HEK293 (cell line): ENCODE measurements at regions not wholly inside any gene's neighbourhood (a gene's known extent, or its start where the extent isn't known, plus 50 kb on each side); places are given as distances from the start of the nearest gene placed in this dataset.

Experiments used
- CTCF ChIA-PET: fragments of 350-600 bp; formaldehyde crosslinking; extraction: SDS; loops from one replicate; lab custom pipeline; 2021; ENCODE audit warnings: antibody characterized with exemption; lab: Yijun Ruan, JAX
- POLR2A ChIA-PET: fragments of 300-600 bp; formaldehyde crosslinking; extraction: SDS; loops from one replicate; lab custom pipeline; 2020; ENCODE audit warnings: antibody characterized with exemption, inconsistent platforms; lab: Yijun Ruan, JAX
- H3K27ac ChIP-seq: fragments of 200-500 bp; sonication (Bioruptor generic); 2 replicates; pipeline ENCODE4 v1.5.1; 2014; ENCODE audit warnings: low read depth, low read length, control low read depth, inconsistent platforms; ENCODE audit errors: extremely low read depth
- H3K36me3 ChIP-seq, 2 experiments: fragments of 200-500 bp in 1 of 2; sonication (Bioruptor generic) in 1 of 2; 1 replicate in 1 of 2; 2 replicates in 1 of 2; pipeline ENCODE4 v1.5.1; 2014 to 2017; ENCODE audit warnings: inconsistent platforms in 2 of 2, low read length in 2 of 2; ENCODE audit not compliant: control insufficient read depth in 2 of 2, insufficient read depth in 1 of 2
- H3K4me1 ChIP-seq: fragments of 200-500 bp; sonication (Bioruptor generic); 2 replicates; pipeline ENCODE4 v1.5.1; 2014; ENCODE audit warnings: mild to moderate bottlenecking, low read length, inconsistent platforms; ENCODE audit not compliant: control insufficient read depth, insufficient read depth
- H3K4me3 ChIP-seq: 2 replicates; pipeline ENCODE4 v1.5.1; 2011; ENCODE audit warnings: low read depth, mild to moderate bottlenecking, control low read depth, low read length, moderate library complexity
- H3K9me3 ChIP-seq: fragments of 200-500 bp; sonication (Bioruptor generic); 2 replicates; pipeline ENCODE4 v1.5.1; 2014; ENCODE audit warnings: low read depth, low read length, inconsistent platforms; ENCODE audit not compliant: control insufficient read depth, insufficient read depth
- BCL11B ChIP-seq: fragments of 450-650 bp; formaldehyde crosslinking; IDR thresholded peaks from 2 replicates; pipeline ENCODE4 v1.5.1; 2016; ENCODE audit warnings: low read depth, missing biosample characterization, missing genetic modification characterization
- GFI1B ChIP-seq: fragments of 450-650 bp; formaldehyde crosslinking; IDR thresholded peaks from 2 replicates; pipeline ENCODE4 v1.5.1; 2016; ENCODE audit warnings: missing biosample characterization, missing genetic modification characterization
- GLI2 ChIP-seq: fragments of 450-650 bp; formaldehyde crosslinking; IDR thresholded peaks from 2 replicates; pipeline ENCODE4; 2017; ENCODE audit warnings: missing biosample characterization, missing genetic modification characterization, low read depth, borderline replicate concordance
- KLF7 ChIP-seq: fragments of 450-650 bp; formaldehyde crosslinking; IDR thresholded peaks from 2 replicates; pipeline ENCODE4 v1.5.1; 2016; ENCODE audit warnings: missing biosample characterization, missing genetic modification characterization, borderline replicate concordance
- REST ChIP-seq: fragments of 450-650 bp; formaldehyde crosslinking; IDR thresholded peaks from 2 replicates; pipeline ENCODE4 v1.5.1; 2016; ENCODE audit warnings: missing biosample characterization, missing genetic modification characterization
- TRIM28 ChIP-seq: IDR thresholded peaks from 2 replicates; pipeline ENCODE4 v1.6.1; 2011; ENCODE audit warnings: low read length, control low read depth, borderline replicate concordance
- ZNF121 ChIP-seq: fragments of 450-650 bp; formaldehyde crosslinking; IDR thresholded peaks from 2 replicates; pipeline ENCODE4 v1.5.1; 2016; ENCODE audit warnings: missing biosample characterization, missing genetic modification characterization
- ZNF140 ChIP-seq: fragments of 450-650 bp; formaldehyde crosslinking; IDR thresholded peaks from 2 replicates; pipeline ENCODE4 v1.5.1; 2016; ENCODE audit warnings: missing biosample characterization, missing genetic modification characterization
- ZNF155 ChIP-seq: fragments of 450-650 bp; formaldehyde crosslinking; IDR thresholded peaks from 2 replicates; pipeline ENCODE4 v1.5.1; 2016; ENCODE audit warnings: missing biosample characterization, missing genetic modification characterization
- ZNF239 ChIP-seq: fragments of 450-650 bp; formaldehyde crosslinking; IDR thresholded peaks from 2 replicates; pipeline ENCODE4 v1.5.1; 2016; ENCODE audit warnings: missing biosample characterization, missing genetic modification characterization
- ZNF302 ChIP-seq: fragments of 450-650 bp; formaldehyde crosslinking; IDR thresholded peaks from 2 replicates; pipeline ENCODE4 v1.5.1; 2016; ENCODE audit warnings: missing biosample characterization, missing genetic modification characterization, low read depth
- ZNF341 ChIP-seq: fragments of 450-650 bp; formaldehyde crosslinking; IDR thresholded peaks from 2 replicates; pipeline ENCODE4; 2016; ENCODE audit warnings: low read depth, missing biosample characterization, missing genetic modification characterization
- ZNF394 ChIP-seq: fragments of 450-650 bp; formaldehyde crosslinking; IDR thresholded peaks from 2 replicates; pipeline ENCODE4 v1.5.1; 2016; ENCODE audit warnings: missing biosample characterization, missing genetic modification characterization, mild to moderate bottlenecking, moderate library complexity, borderline replicate concordance
- ZNF529 ChIP-seq: fragments of 450-650 bp; formaldehyde crosslinking; IDR thresholded peaks from 2 replicates; pipeline ENCODE4 v1.5.1; 2017; ENCODE audit warnings: missing genetic modification characterization, missing biosample characterization; ENCODE audit not compliant: insufficient replicate concordance
- ZNF548 ChIP-seq: fragments of 450-650 bp; formaldehyde crosslinking; IDR thresholded peaks from 2 replicates; pipeline ENCODE4 v1.5.1; 2016; ENCODE audit warnings: missing biosample characterization, missing genetic modification characterization
- ZNF555 ChIP-seq: fragments of 450-650 bp; formaldehyde crosslinking; conservative IDR thresholded peaks from 2 replicates; pipeline ENCODE4 v1.5.1; 2017; ENCODE audit warnings: missing biosample characterization, mild to moderate bottlenecking, missing genetic modification characterization, inconsistent platforms
- ZNF600 ChIP-seq: fragments of 450-650 bp; formaldehyde crosslinking; IDR thresholded peaks from 2 replicates; pipeline ENCODE4 v1.5.1; 2016; ENCODE audit warnings: missing biosample characterization, missing genetic modification characterization
- ZNF623 ChIP-seq: fragments of 450-650 bp; formaldehyde crosslinking; IDR thresholded peaks from 2 replicates; pipeline ENCODE4 v1.5.1; 2016; ENCODE audit warnings: missing biosample characterization, missing genetic modification characterization
- ZNF658 ChIP-seq: fragments of 450-650 bp; formaldehyde crosslinking; IDR thresholded peaks from 2 replicates; pipeline ENCODE4; 2016; ENCODE audit warnings: missing biosample characterization, missing genetic modification characterization
- ZNF664 ChIP-seq: fragments of 450-650 bp; formaldehyde crosslinking; IDR thresholded peaks from 2 replicates; pipeline ENCODE4 v1.5.1; 2016; ENCODE audit warnings: missing biosample characterization, missing genetic modification characterization
- ZNF777 ChIP-seq: fragments of 450-650 bp; formaldehyde crosslinking; IDR thresholded peaks from 2 replicates; pipeline ENCODE4 v1.5.1; 2017; ENCODE audit warnings: missing biosample characterization, missing genetic modification characterization, borderline replicate concordance
- ZSCAN16 ChIP-seq: fragments of 450-650 bp; formaldehyde crosslinking; IDR thresholded peaks from 2 replicates; pipeline ENCODE4 v1.5.1; 2016; ENCODE audit warnings: missing biosample characterization, missing genetic modification characterization
- ZSCAN23 ChIP-seq: fragments of 450-650 bp; formaldehyde crosslinking; IDR thresholded peaks from 2 replicates; pipeline ENCODE4 v1.5.1; 2016; ENCODE audit warnings: missing biosample characterization, missing genetic modification characterization
- TF ChIP-seq, protein P1 (sequence below): fragments of 450-650 bp; formaldehyde crosslinking; IDR thresholded peaks from 2 replicates; pipeline ENCODE4 v1.5.1; 2016; ENCODE audit warnings: missing biosample characterization, missing genetic modification characterization, borderline replicate concordance

DNA sequence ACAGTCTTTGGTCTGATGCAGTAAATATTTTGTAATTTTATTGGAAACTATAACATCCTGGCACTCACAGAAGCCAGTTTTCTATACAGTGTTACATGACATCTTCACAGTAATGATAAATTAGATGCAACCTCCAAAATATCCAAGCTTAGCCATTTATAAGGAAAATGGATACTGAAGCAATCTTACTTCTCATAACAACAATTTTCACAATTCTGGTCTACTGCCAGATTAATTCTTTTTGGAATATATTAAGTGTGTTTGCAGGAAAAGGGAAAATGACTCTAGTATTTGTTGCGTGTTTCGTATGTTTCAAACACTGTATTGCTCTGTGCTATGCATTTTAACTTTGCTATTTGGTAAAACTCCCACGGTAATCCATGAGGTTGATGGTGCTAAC, 1870.9 kb downstream of the ARAP2 start (continued):
- TF ChIP-seq BCL11B (tag by site-specific recombination) (no peak), ZNF302 (no peak), GLI2 (tag by site-specific recombination) (no peak), ZNF548 (tag by site-specific recombination) (no peak), ZNF341 (tag by site-specific recombination) (no peak), ZNF529 (tag by site-specific recombination) (no peak), ZNF600 (tag by site-specific recombination) (no peak), ZNF140 (tag by site-specific recombination) (no peak), ZNF623 (tag by site-specific recombination) (no peak)

- Histone ChIP-seq H3K9me3 (no peaks in the 10 kb centered on the region), H3K27ac (no peak overlapping the region), H3K36me3 (no peaks in the 10 kb centered on the region), H3K4me1 (no peaks in the 10 kb centered on the region), H3K4me3 (no peak overlapping the region)
- CTCF ChIA-PET, result no interaction called here
- TF ChIP-seq, protein P1, sequence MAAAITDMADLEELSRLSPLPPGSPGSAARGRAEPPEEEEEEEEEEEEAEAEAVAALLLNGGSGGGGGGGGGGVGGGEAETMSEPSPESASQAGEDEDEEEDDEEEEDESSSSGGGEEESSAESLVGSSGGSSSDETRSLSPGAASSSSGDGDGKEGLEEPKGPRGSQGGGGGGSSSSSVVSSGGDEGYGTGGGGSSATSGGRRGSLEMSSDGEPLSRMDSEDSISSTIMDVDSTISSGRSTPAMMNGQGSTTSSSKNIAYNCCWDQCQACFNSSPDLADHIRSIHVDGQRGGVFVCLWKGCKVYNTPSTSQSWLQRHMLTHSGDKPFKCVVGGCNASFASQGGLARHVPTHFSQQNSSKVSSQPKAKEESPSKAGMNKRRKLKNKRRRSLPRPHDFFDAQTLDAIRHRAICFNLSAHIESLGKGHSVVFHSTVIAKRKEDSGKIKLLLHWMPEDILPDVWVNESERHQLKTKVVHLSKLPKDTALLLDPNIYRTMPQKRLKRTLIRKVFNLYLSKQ (tag by site-specific recombination), result no peak
- POLR2A ChIA-PET, result no interaction called here
Observed at GRCh38 chr4:34412233-34412632, 1832.1 kb downstream of the ARAP2 start.

DNA sequence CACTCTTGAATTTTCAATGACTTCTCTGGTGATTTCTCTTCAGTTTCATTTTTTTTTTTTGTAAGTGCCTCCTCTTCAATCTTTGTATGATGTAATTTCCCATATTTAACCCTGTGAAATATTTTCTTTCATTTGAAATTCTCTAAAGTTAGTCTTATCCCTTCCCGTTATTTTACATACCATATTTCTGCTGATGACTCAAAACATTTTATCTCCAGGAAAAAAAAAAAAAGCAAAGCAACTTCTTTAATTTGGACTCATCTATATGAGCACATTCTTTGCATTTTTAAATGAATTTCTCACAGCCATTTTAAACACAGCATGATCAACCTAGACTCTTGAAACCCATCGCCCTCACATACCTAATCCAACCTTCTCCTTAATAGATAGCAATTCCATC, 1831.4 kb downstream of the ARAP2 start:
- TF ChIP-seq KLF7, result no peak
- no peak for TF ChIP-seq ZNF239 (tag by site-specific recombination)
- TF ChIP-seq GFI1B (tag by site-specific recombination), result no peak
- no peak for TF ChIP-seq ZNF777 (tag by site-specific recombination)
- TF ChIP-seq ZNF555 (tag by site-specific recombination), result no peak
- no peak for TF ChIP-seq ZSCAN23 (tag by site-specific recombination)
- TF ChIP-seq ZNF658 (tag by site-specific recombination), result no peak
- TF ChIP-seq ZNF121 (tag by site-specific recombination), result no peak
- TF ChIP-seq ZNF302, result no peak
- TF ChIP-seq REST, result no peak
- no peak for TF ChIP-seq ZNF155 (tag by site-specific recombination)
- no peak for TF ChIP-seq ZNF664 (tag by site-specific recombination)
- TF ChIP-seq ZSCAN16, result no peak
- TF ChIP-seq TRIM28, result no peak
- no peak for TF ChIP-seq ZNF394 (tag by site-specific recombination)
- POLR2A ChIA-PET, result no interaction called here
- no peak overlapping the region for H3K27ac ChIP-seq
- no peaks in the 10 kb centered on the region for H3K36me3 ChIP-seq
- no peak overlapping the region for H3K4me3 ChIP-seq
- no peaks in the 10 kb centered on the region for H3K4me1 ChIP-seq
- no peaks in the 10 kb centered on the region for H3K9me3 ChIP-seq
- CTCF ChIA-PET, result no interaction called here
